GM12873 (cell line): ENCODE measurements at regions not wholly inside any gene's neighbourhood (a gene's known extent, or its start where the extent isn't known, plus 50 kb on each side); places are given as distances from the start of the nearest gene placed in this dataset.

Source experiments
- CTCF ChIP-seq: IDR thresholded peaks from 2 replicates; pipeline ENCODE4 v1.5.1; 2012; ENCODE audit warnings: low read depth, mild to moderate bottlenecking, moderate library complexity, low read length, control low read depth; ENCODE audit not compliant: insufficient read depth; ENCODE audit errors: missing control alignments

- no peak for TF ChIP-seq CTCF
Observed at GRCh38 chr6:105594821-105595220, 191.9 kb upstream of the PREP start.

- TF ChIP-seq CTCF = no peak
Observed at GRCh38 chr6:105593805-105594671, 191.2 kb upstream of the PREP start.

GRCh38 chr6:105593056-105593690 lies 190.3 kb upstream of the PREP start:
- TF ChIP-seq CTCF = no peak

GRCh38 chr6:105592329-105592728 lies 189.4 kb upstream of the PREP start:
- no peak for TF ChIP-seq CTCF

- no peak for TF ChIP-seq CTCF
Observed at GRCh38 chr6:105591053-105591452, 188.2 kb upstream of the PREP start.

- TF ChIP-seq CTCF = no peak
Observed at GRCh38 chr6:105588123-105588710, 185.3 kb upstream of the PREP start.
